HG02884 (cell line): ENCODE measurements at regions not wholly inside any gene's neighbourhood (a gene's known extent, or its start where the extent isn't known, plus 50 kb on each side); places are given as distances from the start of the nearest gene placed in this dataset.

Experiments
- ATAC-seq: cut with Tn5 transposase; IDR thresholded peaks from one replicate; pipeline ENCODE4 v1.9.1; 2021; ENCODE audit warnings: mild to moderate bottlenecking, moderate library complexity; ENCODE audit not compliant: unreplicated experiment

DNA sequence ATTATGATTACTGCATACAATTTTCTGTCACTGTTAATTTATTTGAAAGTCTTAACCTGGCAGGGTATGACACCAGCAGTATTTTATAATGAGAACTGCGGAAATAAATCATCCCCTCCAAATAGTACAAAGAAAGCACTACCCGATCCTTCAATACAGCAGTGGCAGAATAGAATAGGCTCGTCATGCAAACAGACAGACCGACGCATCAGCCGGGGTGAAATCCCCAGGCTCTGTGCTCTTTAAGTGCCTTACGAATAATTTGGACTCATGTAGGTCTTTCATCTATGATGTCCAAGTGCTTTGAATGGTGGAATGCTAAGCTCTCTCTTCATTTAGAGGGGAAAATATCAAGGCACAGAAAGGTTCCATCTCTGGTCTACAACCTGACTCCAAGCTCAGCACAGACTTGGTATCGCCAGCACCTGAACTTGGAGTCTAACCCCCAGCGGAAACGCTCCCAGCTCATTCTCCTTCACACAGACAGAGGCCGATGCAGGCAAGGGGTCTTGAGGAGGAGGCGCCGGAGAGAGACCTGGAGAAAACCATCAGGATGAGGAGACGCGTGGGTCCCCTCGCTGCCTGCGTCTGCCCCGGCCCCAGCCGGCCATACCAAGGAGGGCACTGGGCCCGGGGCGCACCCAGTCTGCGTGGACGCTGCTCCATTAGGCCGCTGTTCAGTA lies 568.1 kb upstream of the MKI67 start:
- no peak for ATAC-seq

DNA sequence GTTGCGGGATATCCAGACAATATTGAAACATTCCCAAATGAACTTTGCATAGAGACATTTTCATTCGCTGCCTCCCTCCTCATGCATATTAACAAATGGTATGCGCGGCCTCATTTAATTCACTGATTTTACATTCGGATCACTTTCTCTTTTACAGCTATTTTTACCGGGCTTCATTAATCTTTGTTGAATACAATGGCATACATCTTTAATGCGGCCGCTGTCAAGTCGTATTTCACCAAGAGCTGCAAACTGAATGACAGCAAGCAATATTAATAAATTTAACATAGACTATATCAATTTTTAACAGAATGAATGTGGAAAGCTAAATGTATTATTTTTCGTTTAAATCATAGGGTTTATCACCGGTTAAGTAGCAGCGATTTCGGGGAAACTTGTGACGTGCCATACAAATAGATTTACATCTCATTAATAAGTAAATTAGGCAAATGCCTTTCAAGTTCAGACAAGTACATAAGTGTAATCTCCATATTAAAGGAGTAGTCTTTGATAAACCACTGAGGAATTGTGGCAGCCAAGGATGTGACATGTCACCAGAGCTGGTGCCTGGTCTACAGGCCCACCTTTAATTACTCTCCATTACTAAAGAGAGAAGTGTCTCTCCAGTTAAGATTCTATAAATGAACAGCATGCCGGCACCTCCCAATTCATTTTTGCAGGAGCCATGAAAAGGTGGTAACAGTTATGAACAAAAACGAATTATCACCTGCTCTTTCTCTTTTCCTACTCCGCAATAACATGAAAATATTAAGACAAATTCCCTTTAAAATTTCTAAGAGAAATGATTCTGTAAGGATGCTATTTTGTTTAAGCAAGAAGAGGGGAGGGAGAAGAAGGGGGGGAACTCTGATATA lies 568.9 kb upstream of the MKI67 start:
- ATAC-seq: no peak

DNA sequence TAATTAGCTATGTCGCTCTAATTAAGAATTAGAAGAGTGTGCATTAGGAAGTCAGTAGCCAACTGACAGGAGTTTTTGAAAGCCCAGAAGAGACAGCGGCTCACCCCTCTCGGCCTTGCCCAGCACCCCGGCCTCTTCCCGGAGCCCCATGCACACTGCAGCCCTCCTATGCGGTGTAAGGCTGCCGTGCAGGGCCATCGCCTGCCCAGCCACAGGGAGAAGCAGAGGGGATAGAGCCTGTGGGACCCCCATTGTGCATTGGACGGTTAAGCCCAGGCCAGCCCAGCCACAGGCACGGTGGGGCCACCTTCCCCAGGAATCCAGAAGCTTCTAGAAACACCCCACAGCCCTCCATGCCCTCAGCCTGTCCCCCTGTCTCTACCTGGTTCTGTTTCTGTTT lies 569.7 kb upstream of the MKI67 start:
- no peak for ATAC-seq

- ATAC-seq: no peak
These were observed 571.2 kb upstream of the MKI67 start for GRCh38 chr10:128697437-128697836.

- ATAC-seq: no peak
These were observed 575.2 kb upstream of the MKI67 start for GRCh38 chr10:128701381-128701780.

DNA sequence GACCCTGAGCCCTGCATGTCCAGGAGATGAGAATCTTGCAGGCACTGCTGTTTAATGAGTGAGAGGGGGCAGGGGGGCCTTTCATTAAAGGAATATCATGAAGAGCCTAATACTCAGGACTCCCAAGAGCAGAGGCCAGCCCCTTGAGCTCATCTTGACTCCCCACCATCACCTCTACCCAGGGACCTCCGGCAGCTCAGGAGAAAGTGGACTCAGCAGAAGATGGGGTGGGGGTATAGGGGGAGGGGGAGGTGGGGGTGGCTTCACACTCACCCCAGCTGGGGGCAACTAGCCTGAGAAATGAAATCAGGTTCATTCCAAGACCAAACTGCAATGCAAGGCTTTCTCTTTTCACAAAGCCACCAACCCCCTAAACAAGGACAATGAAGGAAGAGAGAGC lies 575.6 kb upstream of the MKI67 start:
- no peak for ATAC-seq

DNA sequence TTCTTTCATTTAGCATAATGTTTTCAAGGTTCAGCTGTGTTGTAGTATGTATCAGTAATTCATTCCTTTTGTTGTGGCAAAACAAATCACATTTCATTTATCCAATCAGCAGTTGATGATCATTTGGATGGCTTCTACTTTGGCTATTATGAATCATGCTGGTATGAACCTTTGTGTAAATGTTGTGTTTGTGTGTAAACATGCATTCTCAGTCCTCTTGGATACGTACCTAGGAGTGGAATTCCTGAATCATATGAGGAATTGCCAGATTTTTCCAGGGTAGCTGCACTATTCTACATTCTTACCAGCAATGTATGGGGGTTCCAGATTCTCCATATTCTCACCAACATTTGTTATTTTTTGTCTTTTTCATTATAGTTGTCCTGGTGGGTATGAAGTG lies 578.5 kb upstream of the MKI67 start:
- no peak for ATAC-seq

GRCh38 chr10:128708182-128708581 lies 582.0 kb upstream of the MKI67 start:
- no peak for ATAC-seq

DNA sequence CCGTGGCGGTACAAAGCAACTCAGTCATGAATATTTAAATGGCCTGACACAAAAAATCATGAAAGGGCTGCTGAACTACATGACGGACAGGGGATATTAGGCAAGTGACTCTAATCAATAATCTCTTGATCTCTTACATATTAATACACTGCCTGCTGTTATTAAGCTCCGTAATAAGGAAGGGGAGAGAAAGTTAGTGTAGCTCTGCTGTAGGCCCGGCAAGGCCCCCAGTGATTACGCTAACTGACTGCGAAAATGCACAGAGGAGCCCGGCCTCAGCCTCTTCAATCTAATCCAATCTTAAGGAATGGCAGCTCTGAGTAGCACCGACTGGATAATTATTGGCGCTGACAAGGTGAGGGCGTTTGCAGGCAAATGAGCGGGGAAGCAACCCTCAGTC lies 583.5 kb upstream of the MKI67 start:
- no peak for ATAC-seq

DNA sequence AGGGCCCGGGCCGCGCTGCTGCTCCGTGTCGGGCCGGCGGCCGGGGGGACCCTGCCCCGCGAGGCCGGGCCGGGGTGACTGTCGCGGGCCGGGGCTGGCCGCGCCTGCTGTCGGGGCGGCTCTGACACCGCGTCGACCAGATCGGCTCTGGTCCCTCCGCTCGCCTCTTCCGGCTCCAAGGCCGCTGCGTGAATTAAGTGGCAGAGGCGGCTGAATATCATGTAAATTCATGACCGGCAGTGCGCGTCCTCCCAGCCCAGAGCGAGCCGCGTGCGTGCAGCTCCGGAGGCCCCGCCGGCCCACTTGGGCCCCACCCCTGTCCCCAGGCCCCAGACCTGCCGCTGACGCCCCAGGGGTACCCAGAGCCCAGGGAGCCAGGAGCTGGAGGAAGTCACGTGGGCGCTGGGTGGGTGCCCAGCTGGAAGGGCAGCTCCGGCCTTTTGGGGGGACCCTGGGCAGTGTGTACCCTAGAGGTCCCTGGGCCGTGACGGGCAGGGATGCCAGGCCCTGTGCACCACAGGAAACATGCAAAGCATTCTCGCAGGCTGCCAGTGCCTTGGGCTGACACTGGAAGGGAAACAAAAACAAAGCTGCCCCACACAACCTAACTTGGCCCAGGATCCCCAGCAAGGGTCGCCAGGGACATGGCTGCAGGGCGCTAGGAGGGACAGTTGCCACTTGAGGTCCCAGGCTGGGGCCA lies 584.0 kb upstream of the MKI67 start:
- ATAC-seq: no peak

- no peak for ATAC-seq
These were observed 584.6 kb upstream of the MKI67 start for GRCh38 chr10:128710798-128711183.

- ATAC-seq: no peak
These were observed 585.6 kb upstream of the MKI67 start for GRCh38 chr10:128711806-128712205.

DNA sequence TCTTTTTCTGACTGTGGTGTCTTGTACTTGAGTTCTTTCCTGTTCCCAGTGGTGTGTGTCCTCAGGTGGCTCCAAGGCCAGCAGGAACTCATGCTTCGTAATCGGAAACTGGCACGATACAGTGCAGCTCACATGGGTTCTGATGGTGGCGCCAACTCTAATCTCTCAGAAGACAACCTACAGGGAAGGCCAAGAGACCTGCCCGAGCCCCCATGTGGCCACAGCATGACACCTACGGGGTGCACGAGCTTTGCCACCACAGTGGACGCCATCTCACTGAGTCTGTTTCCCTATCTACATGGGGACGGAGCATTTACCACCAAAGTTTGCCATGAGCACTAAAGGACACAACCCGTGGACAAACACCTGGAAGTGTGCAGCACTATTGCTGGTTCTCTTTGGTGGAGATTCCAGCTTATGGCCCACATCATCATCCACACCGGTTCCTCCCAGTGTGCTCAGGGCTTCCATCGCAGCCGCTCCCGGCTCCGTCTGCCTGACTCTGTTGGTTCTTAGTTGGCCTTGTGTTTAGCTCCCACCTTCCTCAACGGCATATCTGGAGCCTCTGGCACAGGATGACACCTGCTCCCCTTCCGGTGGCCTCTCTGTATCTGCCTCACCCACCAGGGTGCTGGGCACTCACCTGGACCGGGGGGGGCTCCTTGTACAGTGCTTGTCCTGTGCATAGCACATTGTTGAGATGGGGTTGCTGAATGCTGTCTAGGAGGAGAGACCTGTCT lies 586.6 kb upstream of the MKI67 start:
- no peak for ATAC-seq

- no peak for ATAC-seq
These were observed 587.2 kb upstream of the MKI67 start for GRCh38 chr10:128713471-128713870.

DNA sequence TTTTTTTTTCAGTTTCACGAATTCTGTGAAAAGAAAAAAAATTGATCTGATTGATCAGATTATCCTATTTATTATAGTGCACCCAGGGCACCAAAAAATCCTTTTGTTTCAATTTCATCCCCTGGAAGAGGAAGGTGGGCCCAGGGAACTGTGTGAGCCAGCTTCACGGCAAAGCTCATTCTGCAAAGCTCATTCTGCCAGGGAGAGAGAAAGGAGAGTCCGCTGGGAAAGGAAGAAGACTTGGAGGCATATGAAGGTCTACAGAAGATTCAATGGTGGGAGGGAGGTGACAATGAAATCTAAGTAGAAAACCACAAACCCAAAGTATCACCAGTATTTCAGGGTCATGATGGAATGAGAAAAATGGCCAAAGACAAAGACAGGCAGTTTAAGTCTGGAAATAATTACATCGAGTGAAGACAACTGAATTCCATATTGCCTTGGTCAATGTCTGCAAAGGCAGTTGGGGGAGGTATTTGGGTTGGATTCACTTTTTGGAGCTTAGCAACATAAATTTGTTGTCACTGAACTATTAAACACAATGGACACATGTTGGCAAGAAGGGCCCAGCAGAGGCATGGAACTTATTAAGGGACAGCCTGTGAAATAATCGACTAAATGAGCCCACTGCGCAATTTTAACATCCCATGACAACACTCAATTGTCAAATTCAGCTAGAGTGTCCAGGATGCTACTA lies 587.8 kb upstream of the MKI67 start:
- ATAC-seq: no peak

- no peak for ATAC-seq
These were observed 588.6 kb upstream of the MKI67 start for GRCh38 chr10:128714644-128715415.

DNA sequence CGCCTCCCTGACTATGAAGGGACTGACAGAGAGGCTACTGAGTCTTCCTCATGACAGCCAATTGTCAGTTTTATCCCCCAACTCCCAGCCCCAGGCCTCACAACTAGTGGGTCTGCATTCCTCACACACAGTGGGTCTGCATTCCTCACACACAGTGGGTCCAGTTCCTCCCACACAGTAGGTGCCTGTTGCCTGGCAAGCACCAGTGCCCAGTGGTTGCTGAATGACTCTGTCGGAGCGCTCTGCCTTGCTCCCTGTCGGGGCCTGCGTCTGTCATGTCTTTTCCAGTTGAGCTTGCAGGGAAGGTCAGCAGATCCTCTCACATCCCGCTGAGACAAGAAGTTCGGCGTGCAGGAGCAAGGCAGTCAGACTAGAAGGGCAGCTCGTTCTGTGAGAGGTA lies 590.0 kb upstream of the MKI67 start:
- no peak for ATAC-seq

DNA sequence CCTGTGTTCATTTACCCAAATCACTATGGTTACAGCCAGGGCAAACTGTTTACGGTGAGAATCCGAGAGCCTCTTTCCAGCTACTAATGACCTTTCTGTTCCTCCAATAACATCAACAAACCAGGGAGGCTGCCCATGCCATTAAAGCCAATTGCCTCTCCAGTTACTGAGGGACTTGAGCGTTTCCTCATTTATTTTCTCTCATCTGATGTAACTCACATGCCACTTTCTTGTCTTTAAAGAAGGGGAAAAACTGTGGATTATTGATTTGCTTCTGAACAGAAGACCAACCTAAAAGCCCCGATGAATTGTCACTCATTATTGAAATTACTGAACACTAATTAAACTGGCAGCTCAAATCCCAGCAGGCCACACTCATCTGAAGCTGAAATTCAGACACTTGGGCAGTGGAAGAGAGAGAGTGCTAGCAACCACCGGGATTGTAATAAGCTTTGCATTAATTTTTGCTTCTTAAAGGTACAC lies 595.8 kb upstream of the MKI67 start:
- no peak for ATAC-seq

GRCh38 chr10:128722947-128723346 lies 596.7 kb upstream of the MKI67 start:
- no peak for ATAC-seq
